Mononuclear cell (primary cell): ENCODE measurements at regions not wholly inside any gene's neighbourhood (a gene's known extent, or its start where the extent isn't known, plus 50 kb on each side); places are given as distances from the start of the nearest gene placed in this dataset.

ENCODE experiments used
- H3K27me3 ChIP-seq: 2 replicates; pipeline ENCODE4 v1.6.0; 2011; ENCODE audit warnings: low read length, control low read depth; ENCODE audit not compliant: insufficient read depth
- H3K4me1 ChIP-seq: 2 replicates; pipeline ENCODE4 v1.5.1; 2011; ENCODE audit warnings: mild to moderate bottlenecking, low read length, control low read depth; ENCODE audit not compliant: insufficient read depth
- H3K4me3 ChIP-seq: 2 replicates; pipeline ENCODE4 v1.5.1; 2011; ENCODE audit warnings: mild to moderate bottlenecking, low read length, moderate library complexity
- H3K9me3 ChIP-seq: 2 replicates; pipeline ENCODE4 v1.5.1; 2011; ENCODE audit warnings: low read depth, mild to moderate bottlenecking, control low read depth, low read length

GRCh38 chr3:87175732-87176131 is 51.4 kb upstream of the CHMP2B start:
- H3K4me3 ChIP-seq = no peak overlapping the region
- no peaks in the 10 kb centered on the region for H3K4me1 ChIP-seq
- no peaks in the 10 kb centered on the region for H3K27me3 ChIP-seq
- no peaks in the 10 kb centered on the region for H3K9me3 ChIP-seq

GRCh38 chr3:87173776-87174175 is 53.3 kb upstream of the CHMP2B start:
- Histone ChIP-seq H3K4me3 (no peak overlapping the region), H3K4me1 (no peaks in the 10 kb centered on the region), H3K9me3 (no peaks in the 10 kb centered on the region), H3K27me3 (no peaks in the 10 kb centered on the region)

- H3K4me1 ChIP-seq = no peaks in the 10 kb centered on the region
These were observed 54.0 kb upstream of the CHMP2B start for GRCh38 chr3:87173071-87173470.

GRCh38 chr3:87167628-87168456 is 59.3 kb upstream of the CHMP2B start:
- Histone ChIP-seq H3K27me3 (no peaks in the 10 kb centered on the region), H3K9me3 (no peaks in the 10 kb centered on the region), H3K4me1 (no peaks in the 10 kb centered on the region), H3K4me3 (no peak overlapping the region)

More at GRCh38 chr3:87173071-87173470, 54.0 kb upstream of the CHMP2B start:
- no peaks in the 10 kb centered on the region for H3K9me3 ChIP-seq
- H3K27me3 ChIP-seq = no peaks in the 10 kb centered on the region
- H3K4me3 ChIP-seq = no peak overlapping the region

- no peaks in the 10 kb centered on the region for H3K4me1 ChIP-seq
- no peaks in the 10 kb centered on the region for H3K27me3 ChIP-seq
- H3K4me3 ChIP-seq = no peak overlapping the region
- H3K9me3 ChIP-seq = no peaks in the 10 kb centered on the region
These were observed 62.9 kb upstream of the CHMP2B start for GRCh38 chr3:87164245-87164644.

- H3K27me3 ChIP-seq = no peaks in the 10 kb centered on the region
- no peak overlapping the region for H3K4me3 ChIP-seq
- H3K4me1 ChIP-seq = no peaks in the 10 kb centered on the region
- H3K9me3 ChIP-seq = no peaks in the 10 kb centered on the region
These were observed 65.3 kb upstream of the CHMP2B start for GRCh38 chr3:87161851-87162250.

GRCh38 chr3:87161417-87161816 is 65.7 kb upstream of the CHMP2B start:
- Histone ChIP-seq H3K4me3 (no peak overlapping the region), H3K4me1 (no peaks in the 10 kb centered on the region), H3K9me3 (no peaks in the 10 kb centered on the region), H3K27me3 (no peaks in the 10 kb centered on the region)

- no peaks in the 10 kb centered on the region for H3K9me3 ChIP-seq
- H3K27me3 ChIP-seq = no peaks in the 10 kb centered on the region
- no peak overlapping the region for H3K4me3 ChIP-seq
- no peaks in the 10 kb centered on the region for H3K4me1 ChIP-seq
These were observed 66.1 kb upstream of the CHMP2B start for GRCh38 chr3:87161013-87161412.

- Histone ChIP-seq H3K27me3 (no peaks in the 10 kb centered on the region), H3K4me3 (no peak overlapping the region), H3K4me1 (no peaks in the 10 kb centered on the region), H3K9me3 (no peaks in the 10 kb centered on the region)
These were observed 68.3 kb upstream of the CHMP2B start for GRCh38 chr3:87158823-87159222.

- H3K4me1 ChIP-seq = no peaks in the 10 kb centered on the region
- no peaks in the 10 kb centered on the region for H3K27me3 ChIP-seq
- no peaks in the 10 kb centered on the region for H3K9me3 ChIP-seq
- no peak overlapping the region for H3K4me3 ChIP-seq
These were observed 79.1 kb upstream of the CHMP2B start for GRCh38 chr3:87148020-87148419.

GRCh38 chr3:87147562-87147961 is 79.5 kb upstream of the CHMP2B start:
- Histone ChIP-seq H3K4me3 (no peak overlapping the region), H3K9me3 (no peaks in the 10 kb centered on the region), H3K4me1 (no peaks in the 10 kb centered on the region), H3K27me3 (no peaks in the 10 kb centered on the region)

GRCh38 chr3:87145553-87145952 is 81.6 kb upstream of the CHMP2B start:
- Histone ChIP-seq H3K4me1 (no peaks in the 10 kb centered on the region), H3K9me3 (no peaks in the 10 kb centered on the region), H3K27me3 (no peaks in the 10 kb centered on the region)

GRCh38 chr3:87136066-87136596 is 91.0 kb upstream of the CHMP2B start:
- Histone ChIP-seq H3K4me1 (no peaks in the 10 kb centered on the region), H3K9me3 (no peaks in the 10 kb centered on the region), H3K4me3 (no peak overlapping the region), H3K27me3 (no peaks in the 10 kb centered on the region)

More at GRCh38 chr3:87145553-87145952, 81.6 kb upstream of the CHMP2B start:
- no peak overlapping the region for H3K4me3 ChIP-seq

GRCh38 chr3:87135412-87135811 is 91.7 kb upstream of the CHMP2B start:
- Histone ChIP-seq H3K4me3 (no peak overlapping the region), H3K27me3 (no peaks in the 10 kb centered on the region), H3K9me3 (no peaks in the 10 kb centered on the region), H3K4me1 (no peaks in the 10 kb centered on the region)

GRCh38 chr3:87132801-87133200 is 94.3 kb upstream of the CHMP2B start:
- Histone ChIP-seq H3K27me3 (no peaks in the 10 kb centered on the region), H3K4me1 (no peaks in the 10 kb centered on the region), H3K9me3 (no peaks in the 10 kb centered on the region), H3K4me3 (no peak overlapping the region)

GRCh38 chr3:87128006-87128405 is 99.1 kb upstream of the CHMP2B start:
- H3K4me3 ChIP-seq = no peak overlapping the region
- no peaks in the 10 kb centered on the region for H3K27me3 ChIP-seq
- no peaks in the 10 kb centered on the region for H3K4me1 ChIP-seq
- H3K9me3 ChIP-seq = no peaks in the 10 kb centered on the region
